ENCODE measurements at regions not wholly inside any gene's neighbourhood (a gene's known extent, or its start where the extent isn't known, plus 50 kb on each side); places are given as distances from the start of the nearest gene placed in this dataset.

DNA sequence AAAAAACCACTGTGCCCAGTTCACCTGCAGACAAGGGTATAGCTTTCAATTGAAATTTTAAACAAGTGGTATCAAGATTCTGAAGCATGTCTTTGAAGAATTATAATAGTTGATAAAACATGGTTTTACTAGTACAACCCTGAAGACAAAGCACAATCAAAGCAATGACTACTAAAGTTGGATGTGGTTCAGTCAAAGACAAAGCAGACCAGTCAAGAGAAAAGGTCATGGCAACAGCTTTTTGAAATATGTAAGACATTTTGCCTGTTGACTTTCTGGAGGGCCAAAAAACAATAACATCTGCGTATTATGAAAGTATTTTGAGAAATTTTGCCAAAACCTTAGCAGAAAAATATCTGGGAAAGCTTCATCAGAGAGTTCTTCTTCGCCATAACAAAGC is 1393.6 kb downstream of the SI start:
- TF ChIP-seq, protein P1, sequence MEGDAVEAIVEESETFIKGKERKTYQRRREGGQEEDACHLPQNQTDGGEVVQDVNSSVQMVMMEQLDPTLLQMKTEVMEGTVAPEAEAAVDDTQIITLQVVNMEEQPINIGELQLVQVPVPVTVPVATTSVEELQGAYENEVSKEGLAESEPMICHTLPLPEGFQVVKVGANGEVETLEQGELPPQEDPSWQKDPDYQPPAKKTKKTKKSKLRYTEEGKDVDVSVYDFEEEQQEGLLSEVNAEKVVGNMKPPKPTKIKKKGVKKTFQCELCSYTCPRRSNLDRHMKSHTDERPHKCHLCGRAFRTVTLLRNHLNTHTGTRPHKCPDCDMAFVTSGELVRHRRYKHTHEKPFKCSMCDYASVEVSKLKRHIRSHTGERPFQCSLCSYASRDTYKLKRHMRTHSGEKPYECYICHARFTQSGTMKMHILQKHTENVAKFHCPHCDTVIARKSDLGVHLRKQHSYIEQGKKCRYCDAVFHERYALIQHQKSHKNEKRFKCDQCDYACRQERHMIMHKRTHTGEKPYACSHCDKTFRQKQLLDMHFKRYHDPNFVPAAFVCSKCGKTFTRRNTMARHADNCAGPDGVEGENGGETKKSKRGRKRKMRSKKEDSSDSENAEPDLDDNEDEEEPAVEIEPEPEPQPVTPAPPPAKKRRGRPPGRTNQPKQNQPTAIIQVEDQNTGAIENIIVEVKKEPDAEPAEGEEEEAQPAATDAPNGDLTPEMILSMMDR (IDR thresholded peaks at IDR 0.05 in 4 of 5, conservative IDR thresholded peaks at IDR 0.05 in 1 of 5): no peak
- TF ChIP-seq POLR2A (IDR thresholded peaks at IDR 0.05): no peak

All from gastrocnemius medialis (tissue), 4 donors.